Activated CD4-positive, alpha-beta T cell treated with anti-CD3 and anti-CD28 coated beads, Interleukin-2, Interleukin-4, amounts not matched to agents 100 ng/mL and 50 ng/mL, durations not matched to agents 16 hours and 8 hours (primary cell): ENCODE measurements at regions not wholly inside any gene's neighbourhood (a gene's known extent, or its start where the extent isn't known, plus 50 kb on each side); places are given as distances from the start of the nearest gene placed in this dataset.
A peak's percentile ranks its signal among the peaks of the same experiment; 100 is the strongest.

Experiments used
- DNase-seq: peaks from one replicate; pipeline ENCODE4 v3.0.0-alpha.2; 2020; ENCODE audit warnings: low spot score

DNA sequence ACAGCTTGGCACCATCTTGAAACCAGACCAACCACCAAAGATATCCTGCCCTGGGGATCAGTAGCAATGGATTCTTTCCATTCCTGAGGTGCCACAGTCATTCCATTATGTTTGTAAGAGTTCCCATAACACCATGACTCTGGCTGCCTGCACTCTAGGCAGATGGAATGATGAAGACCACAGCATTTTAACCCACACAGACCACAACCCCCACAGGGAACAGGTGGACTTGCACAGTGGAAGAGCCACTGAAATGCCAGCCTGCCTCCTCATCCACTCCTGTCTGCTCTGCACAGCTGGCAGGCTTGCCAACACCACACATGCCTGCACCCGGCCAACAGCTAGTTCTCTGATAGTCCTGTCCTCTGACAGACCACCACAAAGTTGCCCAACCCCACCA, 2362.2 kb upstream of the AGA start:
- DNase-seq: no peak

DNA sequence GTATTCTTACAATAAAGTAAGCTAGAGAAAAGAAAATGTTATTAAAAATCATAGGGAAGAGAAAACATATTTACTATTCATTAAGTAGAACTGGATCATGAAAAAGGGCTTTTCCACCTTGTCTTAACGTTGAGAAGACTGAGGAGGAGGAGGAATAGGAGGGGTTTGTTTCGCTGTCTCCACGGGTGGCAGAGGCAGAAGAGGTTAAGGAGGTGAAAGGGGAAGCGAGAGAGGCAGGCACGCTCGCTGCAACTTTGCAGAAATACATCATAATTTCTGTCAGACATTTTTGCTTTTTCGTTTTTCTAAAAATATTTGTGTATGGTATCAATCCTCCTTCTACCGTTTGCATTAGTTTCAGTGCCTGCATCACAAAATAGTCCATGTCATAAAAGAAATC, 2375.1 kb upstream of the AGA start:
- no peak for DNase-seq

DNA sequence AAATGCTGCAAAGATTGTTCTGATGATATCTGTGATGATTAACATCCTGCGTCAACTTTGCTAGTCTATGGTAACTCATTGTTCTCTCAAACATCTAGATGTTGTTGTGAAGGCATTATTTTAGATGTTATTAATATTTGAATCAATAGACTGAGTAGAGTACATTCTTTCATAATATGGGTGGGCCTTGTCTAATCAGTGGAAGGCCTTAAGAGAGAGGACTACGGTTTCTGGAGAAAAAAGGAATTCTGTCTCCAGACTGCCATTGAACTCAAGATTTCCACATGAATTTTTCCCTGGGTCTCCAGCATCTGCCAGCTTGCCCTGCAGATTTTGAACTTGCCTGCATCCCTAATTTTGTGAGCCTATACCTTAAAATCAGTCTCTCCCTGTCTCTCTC, 2381.1 kb upstream of the AGA start:
- DNase-seq: no peak

DNA sequence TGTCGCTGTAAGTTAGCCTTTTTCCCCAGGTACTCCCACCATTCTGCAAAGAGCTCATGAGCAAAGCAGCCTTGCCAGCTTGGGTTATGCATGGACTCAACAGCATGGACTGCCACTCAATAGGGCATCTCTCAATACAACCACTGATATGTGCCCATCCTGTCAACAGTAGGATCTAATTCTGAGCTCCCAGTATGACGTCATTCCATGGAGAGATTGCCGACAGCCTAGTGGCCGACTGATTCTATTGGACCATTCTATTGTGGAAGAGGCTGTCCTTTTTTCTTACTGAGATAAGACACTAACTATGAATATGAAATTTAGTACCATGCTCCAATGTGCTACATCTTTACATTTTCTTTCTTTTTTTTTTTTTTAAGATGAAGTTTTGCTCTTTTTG, 2389.0 kb upstream of the AGA start:
- no peak for DNase-seq

DNA sequence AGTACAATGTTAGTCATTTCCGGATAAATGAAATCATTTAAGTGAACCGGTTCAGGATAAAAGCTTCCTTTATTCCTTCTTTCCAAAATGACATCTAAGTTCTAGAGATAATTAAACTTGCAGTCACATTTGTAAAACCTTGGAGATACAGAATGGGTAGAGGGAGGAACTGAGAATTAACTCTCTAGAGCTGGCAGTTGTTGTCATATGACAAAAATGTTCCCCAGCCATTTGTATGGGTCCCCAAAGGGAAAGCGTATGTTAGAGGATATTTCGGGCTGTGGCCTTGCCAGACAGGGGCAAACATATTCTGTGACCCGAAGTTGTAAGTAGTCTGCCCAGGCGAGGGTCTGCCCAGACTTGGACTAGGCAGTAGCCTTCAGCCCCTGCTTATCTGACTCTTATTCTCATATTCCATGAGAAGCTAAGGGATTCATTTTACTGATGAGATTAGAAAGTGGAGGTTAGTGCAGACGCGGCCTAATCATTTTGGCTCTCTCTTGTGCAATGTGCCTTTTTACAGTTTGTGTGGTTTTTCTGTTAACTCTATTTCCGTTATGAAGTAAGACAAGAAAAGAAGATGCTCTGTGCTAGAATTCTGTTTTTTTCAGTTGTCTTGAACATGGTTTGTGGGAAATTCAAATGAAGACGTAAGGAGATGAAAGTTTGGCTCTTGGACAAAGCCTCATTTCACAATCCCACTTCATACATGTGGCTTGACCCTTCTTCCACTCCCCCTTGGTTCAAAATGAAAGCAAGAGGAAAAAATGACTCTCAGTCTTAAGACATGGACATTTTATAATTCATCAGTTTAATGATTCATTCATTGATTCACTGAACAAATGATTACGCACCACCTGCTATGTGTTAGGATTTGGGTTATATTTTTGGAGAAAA, 2394.2 kb upstream of the AGA start:
- DNase-seq: no peak

DNA sequence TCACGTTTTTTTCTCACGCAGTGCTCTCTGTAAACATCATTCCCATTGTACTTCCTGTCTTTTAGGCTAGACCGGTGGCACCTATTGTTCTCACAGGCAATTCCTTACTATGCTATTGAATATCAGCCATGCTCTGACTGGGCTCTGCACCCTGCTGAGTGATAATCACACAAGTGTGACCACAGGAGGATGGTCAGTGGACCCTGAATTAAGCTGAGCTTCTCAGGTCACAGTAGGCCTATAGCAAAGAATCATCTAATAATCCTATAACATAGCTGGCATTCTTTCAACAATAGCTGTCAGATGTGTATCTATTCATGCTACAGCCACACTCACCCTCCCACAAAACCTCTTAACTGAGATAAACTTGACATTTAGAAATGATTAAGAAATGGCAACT, 2399.8 kb upstream of the TENM3 start:
- no peak for DNase-seq

DNA sequence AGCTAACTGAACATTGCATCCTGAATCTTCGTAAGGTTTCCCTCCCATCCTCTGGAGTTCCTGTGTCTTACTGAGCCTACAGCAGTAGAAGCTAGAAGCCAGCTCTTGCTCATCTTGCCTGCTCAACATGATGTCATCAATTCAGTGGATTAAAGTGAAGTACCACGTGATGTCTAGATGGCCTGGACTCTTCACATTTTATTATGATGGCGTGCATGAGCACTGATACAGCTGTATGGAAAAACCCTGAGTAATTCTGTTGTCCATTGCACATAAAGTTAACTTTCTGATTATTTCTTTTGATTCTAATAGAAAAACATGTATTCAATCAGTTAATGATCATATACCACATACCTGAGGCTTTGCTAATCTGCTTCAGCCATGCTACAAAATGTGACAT, 2387.7 kb upstream of the TENM3 start:
- DNase-seq: no peak

DNA sequence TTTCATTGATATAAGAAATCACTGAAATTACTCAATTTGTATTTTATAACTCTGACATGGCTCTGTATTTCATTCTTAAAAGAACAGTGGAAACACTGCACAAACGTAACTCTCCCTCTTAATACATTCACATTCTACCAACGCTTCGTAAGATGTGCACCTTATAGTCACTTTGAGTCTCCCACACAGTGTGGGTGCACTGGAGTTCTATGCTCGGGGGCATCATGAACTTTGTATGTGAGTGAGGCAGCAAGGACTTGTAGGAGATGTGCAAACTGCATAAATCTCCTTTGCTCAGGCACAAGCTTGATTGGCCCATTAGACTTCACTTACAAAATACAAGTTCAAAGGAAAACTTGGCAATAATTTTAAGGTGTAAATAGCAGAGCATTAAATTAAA, 2385.0 kb upstream of the TENM3 start:
- DNase-seq: no peak

DNA sequence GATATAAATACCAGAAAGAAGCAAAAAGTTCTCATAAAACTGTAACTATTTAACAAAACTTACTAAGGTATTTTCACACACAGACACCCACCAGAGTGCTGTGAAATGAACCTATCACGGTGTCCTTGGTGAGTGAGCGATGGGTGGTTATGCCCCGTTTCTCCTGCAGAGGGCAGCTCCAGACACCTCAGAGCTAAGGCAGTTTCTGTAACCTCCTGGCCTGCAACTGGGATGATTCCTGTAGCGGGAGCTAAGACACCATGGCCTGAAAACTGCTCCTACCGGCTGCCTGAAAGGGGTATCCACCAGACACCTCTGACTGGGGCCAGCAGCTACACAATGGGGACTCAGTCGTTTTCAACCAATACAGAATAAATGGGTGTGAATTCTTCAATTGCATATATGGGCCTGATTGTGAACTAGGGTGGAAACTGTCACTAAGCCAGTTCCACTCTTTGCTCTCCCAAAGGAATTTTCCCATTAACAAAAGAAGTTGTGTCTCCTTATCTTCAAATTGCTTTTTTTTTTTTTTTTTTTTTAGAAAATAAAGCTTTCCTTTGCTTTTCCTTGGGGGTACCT, 2375.8 kb upstream of the TENM3 start:
- DNase-seq: peak; percentile 39

DNA sequence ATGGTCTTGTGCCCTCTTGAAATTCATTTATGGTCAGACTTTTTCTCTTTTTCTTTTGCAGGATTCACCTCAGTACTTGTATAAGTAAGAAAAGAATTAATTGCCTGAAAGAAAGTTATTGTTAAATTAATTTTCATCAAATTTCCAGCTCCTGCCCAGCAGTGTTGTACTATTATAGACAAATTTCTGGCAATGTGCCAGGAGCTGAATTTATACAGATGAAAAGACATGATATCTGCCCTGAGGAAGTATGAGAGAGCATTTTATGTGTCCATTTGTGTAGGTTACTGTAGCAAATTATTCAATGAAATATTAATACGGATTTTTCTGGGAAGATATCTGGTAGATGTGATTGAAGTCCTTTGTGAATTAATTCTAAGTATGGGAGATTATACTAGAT, 2371.5 kb upstream of the TENM3 start:
- no peak for DNase-seq

DNA sequence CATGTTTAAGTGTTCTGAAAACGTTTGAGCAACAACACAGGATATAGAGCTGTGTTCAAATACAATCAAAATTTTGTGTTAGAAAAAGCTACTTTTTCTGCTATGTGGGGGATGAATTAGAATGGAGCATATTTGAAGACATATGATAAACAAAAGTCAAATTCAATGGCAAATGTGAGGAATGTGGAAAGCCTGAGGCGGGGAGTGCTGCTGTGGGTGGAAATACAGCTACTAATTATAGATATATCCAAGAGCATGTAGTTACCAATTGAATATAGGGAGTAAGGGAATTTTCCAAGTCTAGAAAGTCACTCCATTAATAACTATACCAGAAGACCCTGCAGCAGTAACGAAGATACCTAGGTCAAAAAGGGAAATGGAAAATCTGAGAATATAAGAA, 2370.4 kb upstream of the TENM3 start:
- no peak for DNase-seq

DNA sequence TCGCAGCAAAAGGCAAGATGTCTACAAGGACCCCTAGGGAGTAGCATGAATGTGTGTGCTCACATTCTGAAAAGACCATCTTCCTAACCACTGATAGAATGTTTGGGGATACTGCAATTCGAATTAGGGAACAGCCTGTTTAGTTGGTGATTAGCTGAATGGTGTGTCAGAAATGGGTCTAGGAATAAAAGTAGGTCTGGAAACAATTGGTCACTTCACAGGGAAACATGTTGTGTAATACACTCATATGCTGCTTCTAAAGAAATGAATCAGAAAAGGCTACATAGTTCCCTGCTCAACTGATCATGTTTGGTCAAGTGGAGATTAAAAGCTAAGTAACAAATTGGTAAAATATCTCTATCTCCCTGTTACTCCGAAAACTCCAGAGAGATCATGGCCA, 2362.4 kb upstream of the TENM3 start:
- no peak for DNase-seq

DNA sequence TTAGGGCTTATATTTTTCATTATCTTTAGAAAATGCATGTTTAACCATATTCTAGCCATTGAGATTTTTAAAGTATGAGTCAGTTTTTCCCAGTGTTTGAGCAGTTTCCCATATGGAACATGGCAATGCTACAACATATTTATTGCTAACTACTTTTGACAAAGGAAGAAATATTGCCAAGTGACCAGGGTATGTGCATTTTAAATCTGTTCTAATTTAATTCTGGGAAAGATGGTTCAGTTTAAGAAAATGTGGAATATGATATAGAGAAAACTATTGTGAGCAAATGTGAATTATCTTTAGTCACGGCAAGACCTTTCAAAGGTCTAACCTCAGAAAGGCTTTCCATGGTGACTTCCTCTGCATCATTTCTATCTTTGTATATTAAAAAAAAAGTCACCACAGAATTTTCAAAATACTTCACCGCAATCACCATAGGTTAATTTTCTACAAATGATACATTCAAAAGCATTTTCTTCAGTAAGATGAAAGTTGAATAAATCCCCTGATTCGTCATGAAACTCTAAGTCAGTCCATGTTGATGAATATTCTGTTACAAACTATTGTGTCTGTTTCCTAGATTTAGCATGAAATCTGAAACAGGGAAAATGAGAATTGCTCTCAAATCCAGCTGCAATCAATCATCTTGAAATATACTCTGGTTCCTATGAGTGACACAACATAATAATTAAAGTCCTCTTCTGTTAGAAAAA, 2349.0 kb upstream of the TENM3 start:
- no peak for DNase-seq

DNA sequence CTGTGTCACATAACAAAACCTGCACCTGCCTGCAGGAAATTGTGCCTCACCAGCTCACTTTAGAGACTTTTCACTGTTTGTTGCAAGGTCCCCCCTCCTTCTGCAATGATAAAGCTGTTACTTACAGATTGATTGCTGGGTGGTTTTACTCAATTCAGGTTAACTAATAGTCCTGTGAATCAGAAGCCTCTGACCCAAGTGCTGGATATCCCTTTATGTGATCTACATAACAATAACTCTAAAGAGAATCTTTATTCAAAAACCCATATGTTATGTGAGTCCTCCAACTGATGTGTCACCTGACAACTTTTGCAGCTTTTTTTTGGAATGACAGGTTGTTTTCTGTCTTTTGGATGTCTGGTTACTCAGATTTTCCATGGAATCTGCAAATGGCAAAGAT, 2323.6 kb upstream of the TENM3 start:
- no peak for DNase-seq

DNA sequence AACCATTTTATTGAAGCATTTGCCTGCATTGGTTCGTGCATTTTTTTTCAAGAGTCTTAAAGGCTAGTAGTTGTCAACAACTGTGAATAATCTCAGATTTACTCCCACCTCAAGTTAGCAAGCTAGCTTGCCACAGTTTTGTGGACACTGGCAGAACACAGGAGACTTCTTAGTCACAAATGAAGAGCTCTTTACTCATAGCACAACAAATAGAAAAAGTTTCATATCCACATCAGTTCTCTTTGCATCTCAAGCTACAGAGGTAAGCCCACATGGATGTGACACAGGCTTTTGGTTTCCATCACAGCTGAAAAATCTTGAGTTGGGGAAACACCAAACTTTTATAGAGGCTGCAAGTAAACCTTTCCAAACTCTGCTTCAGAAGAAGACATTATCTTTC, 2315.7 kb upstream of the TENM3 start:
- no peak for DNase-seq

DNA sequence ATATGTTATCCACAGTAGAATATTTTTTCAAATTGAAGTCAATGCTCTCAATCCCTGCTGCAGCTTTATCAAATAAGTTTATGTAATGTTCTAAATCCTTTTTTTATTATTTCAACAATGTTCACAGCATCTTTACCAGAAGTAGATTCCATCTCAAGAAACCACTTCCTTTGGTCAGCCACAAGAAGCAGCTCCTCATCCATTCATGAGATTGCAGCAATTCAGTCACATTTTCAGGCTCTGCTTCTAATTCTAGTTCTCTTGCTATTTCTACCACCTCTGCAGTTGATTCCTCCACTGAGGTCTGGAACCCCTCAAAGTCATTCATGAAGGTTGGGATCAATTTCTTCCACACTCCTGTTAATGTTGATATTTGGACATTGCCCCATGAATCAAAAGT, 2301.3 kb upstream of the TENM3 start:
- DNase-seq: no peak

DNA sequence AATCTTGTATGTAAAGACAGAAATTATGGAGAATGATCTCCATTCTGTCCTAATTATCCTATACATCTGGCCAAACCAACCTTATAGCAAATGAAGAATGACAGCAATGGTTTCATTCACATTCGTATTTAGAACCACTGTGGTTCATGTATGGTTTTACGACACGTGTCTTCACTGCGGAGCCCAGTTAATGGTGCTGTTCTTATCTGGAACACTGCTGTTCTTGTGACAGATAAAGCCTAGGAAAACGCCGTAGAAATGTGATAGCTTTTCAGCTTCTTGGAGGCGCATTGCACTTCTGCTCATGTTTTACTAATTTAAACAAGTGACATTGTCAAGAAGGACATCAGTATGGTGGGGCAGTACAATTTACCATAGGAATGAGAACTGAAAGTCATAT, 2266.4 kb upstream of the TENM3 start:
- DNase-seq: no peak

DNA sequence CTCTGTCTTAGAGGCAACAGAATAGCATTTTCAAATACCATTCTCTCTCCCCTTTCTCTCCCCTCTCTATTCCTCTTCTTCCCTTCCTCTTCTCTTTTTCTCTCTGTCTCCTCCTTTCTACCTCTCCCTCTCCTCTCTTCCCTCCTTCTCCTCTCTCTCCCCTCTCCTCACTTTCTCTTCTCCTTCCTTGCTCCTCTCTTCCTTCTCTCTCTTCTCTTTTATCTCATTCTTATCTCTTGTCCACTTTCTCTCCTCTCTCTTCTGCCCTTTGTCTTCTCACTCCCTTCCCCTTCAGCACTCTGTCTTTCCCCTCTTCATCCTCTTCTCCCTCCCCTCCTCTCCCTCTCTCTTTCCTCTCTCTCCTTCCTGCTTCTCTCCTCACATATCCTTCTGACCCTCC, 2265.8 kb upstream of the TENM3 start:
- DNase-seq: no peak

DNA sequence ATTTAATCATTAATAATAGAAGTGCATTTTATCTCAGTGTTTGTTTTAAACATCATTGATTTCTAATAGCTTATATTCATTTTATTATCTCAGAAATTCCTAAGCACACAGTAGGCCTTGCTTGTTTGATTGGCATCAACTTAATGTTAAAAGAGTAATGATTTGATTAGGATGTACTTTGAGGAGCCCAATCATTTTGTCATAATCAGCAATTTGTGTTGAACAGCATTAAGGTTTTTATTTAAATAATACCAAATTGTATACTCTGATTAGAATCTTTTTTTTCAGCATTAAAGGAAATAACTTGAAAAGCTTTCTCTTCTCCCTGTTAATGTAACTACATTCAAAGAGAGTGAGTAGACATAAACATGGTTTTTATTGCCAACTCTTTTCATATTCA, 2262.0 kb upstream of the TENM3 start:
- DNase-seq: no peak

DNA sequence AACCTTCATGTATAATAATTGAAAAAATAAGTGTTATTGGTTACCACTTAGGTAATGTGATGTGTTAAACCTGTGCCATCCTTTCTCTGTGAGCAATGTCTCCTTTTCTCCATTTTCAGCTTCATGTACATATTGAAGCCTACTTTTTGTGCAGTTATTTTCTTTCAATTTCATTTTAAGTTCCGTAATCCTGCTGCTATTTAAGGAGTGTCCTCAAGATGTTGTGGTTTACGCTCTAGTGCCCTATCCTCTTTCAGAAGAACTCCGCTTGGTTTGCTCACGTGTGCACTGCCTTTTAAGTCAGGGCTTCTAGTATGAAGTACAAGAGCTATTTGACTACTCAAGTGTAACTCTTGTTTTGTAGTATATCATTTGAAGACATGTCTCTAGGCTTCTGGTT, 2253.2 kb upstream of the TENM3 start:
- DNase-seq: no peak

DNA sequence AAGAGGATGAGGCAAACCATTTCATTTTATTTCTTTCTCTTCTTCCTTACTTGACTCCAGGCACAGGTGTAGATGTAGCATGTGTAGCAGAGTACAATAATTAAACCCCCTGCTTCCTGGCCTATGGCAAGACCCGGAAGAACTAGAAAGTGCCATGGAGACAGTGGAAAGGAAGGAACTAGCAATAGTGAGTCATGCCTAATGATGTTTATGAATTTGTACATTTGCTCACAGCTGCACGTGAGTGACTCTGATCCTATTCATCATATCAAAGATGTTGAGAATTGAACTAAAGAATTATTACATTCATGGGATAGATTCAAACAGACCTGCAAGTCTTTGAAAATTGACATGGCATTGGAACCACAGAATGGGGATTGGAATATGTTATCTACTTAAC, 2233.9 kb upstream of the TENM3 start:
- DNase-seq: no peak

DNA sequence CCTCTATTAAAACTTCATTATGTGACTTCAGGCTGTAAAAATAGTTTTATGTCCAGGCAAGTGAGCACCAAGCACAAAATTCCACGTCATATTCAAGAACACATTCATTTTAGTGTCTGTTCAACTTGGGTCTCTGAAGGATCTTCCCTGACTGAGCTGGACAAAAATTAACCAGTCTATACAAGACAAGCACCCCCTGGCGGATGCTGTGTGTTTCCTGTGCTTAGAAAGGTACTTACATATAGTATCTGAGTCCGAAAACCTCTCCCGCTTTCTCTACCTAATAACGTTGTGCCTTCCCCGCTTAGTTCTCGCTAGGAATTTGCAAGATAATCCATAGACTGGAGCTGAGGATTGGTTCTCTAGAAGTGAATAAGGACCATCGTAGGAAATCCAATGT, 2214.5 kb upstream of the TENM3 start:
- DNase-seq: no peak

DNA sequence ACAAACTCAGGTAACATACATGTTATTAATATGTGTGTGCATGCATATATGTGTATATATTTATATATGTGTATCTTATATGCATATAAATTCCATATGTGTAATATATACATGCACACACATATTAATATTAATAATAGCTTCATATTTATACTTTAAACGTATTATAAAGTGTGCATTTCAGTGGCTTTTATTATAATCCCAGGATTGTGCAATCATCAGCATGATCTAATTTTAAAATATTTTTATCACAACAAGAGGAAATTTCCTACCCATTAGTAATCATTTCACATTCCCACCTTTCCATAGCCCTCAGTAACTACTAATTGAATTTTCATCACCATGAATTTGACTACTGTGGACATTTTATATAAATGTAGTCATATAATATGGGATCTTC, 2211.9 kb upstream of the TENM3 start:
- DNase-seq: no peak
